ENCODE measurements at regions not wholly inside any gene's neighbourhood (a gene's known extent, or its start where the extent isn't known, plus 50 kb on each side); places are given as distances from the start of the nearest gene placed in this dataset.

- no peak for TF ChIP-seq REST (IDR thresholded peaks at IDR 0.05; ENCODE audit: unreplicated experiment)
- no peak for TF ChIP-seq JUNB (IDR thresholded peaks at IDR 0.05; ENCODE audit: unreplicated experiment)
- TF ChIP-seq EZH2phosphoT487 (IDR thresholded peaks at IDR 0.05; ENCODE audit: unreplicated experiment), result no peak
- no peak for TF ChIP-seq NANOG (IDR thresholded peaks at IDR 0.05; ENCODE audit: borderline replicate concordance)
- TF ChIP-seq ETS1 (IDR thresholded peaks at IDR 0.05), result no peak
Observed at GRCh38 chr5:68947986-68948385, 145.8 kb upstream of the SLC30A5 start (continued).

DNA sequence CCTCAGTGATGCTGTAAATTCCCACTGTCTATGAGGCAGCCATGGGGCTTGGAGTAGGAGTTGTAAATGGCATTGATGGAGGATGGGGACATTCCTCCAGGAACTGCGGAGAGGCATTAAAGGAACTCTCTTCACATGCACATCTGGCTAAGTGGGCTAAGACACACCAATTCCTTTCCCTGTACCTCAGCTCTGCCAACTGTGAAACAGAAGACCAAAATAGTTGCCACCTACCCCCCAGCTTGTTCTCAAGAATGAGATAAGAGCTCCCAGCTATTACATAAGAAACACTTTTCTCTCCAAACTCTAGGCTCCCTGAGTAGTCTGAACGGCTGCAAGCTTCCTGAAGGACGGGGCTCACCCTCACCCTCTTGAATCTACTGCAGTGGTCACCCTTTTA is 144.6 kb upstream of the SLC30A5 start:
- Histone ChIP-seq H3K4me2 (no peak overlapping the region), H3K36me3 (ENCODE audit: insufficient read depth) (no peaks in the 10 kb centered on the region), H3K27me3 (ENCODE audit: insufficient read depth) (no peaks in the 10 kb centered on the region), H2AFZ (no peak overlapping the region), H4K20me1 (replicated peaks; ENCODE audit: insufficient read depth) (no peaks in the 10 kb centered on the region), H3F3A (replicated peaks; ENCODE audit: low read depth) (no peaks in the 10 kb centered on the region), H3K27ac (ENCODE audit: low read depth) (no peak overlapping the region), H3K4me3 (no peak overlapping the region), H3K79me2 (replicated peaks; ENCODE audit: insufficient read depth) (no peaks in the 10 kb centered on the region), H3K9me2 (ENCODE audit: insufficient read depth) (peaks cover 18% of the 10 kb centered on the region; the same call in 1 of the 2 replicates), H3K4me1 (ENCODE audit: insufficient read depth) (no peaks in the 10 kb centered on the region)
- no peak for ATAC-seq
- Mint-ChIP-seq H3K9me3 (no peaks in the 10 kb centered on the region), H3K36me3 (ENCODE audit: low read depth) (no peaks in the 10 kb centered on the region), H3K4me1 (peaks cover 9% of the 10 kb centered on the region; the same call in 2 of the 3 replicates), H3K27me3 (ENCODE audit: insufficient read depth, low read depth, poor library complexity) (no peaks in the 10 kb centered on the region), H3K4me3 (no peak overlapping the region), H3K27ac (no peak overlapping the region)
- no peak for DNase-seq (ENCODE audit: low spot score)
- TF ChIP-seq ZNF462 (CRISPR knock-in tag; IDR thresholded peaks at IDR 0.05) (no peak), ETS1 (IDR thresholded peaks at IDR 0.05) (no peak), EZH2 (IDR thresholded peaks at IDR 0.05; ENCODE audit: low read depth, unreplicated experiment) (no peak), JUNB (IDR thresholded peaks at IDR 0.05; ENCODE audit: unreplicated experiment) (no peak), ZNF114 (CRISPR knock-in tag; IDR thresholded peaks at IDR 0.05) (no peak), NANOG (IDR thresholded peaks at IDR 0.05; ENCODE audit: borderline replicate concordance) (no peak), REST (IDR thresholded peaks at IDR 0.05; ENCODE audit: unreplicated experiment) (no peak), STAT1 (IDR thresholded peaks at IDR 0.05; ENCODE audit: unreplicated experiment) (no peak)

Measured in GM23338 (cell line).